IgD-negative memory B cell (primary cell): ENCODE measurements at regions not wholly inside any gene's neighbourhood (a gene's known extent, or its start where the extent isn't known, plus 50 kb on each side); places are given as distances from the start of the nearest gene placed in this dataset.
"Not testable (repeated sequence)": the region's sequence is repeated elsewhere in the genome, so short reads cannot be mapped to it uniquely, and the experiment has no call there.

ENCODE experiments used
- H3K27ac Mint-ChIP-seq, 3 donors: one replicate each; pipeline ENCODE4 v1.8.0; 2020 to 2022; ENCODE audit warnings: mild to moderate bottlenecking in 3 of 3, mixed read lengths in 3 of 3, moderate library complexity in 1 of 3
- H3K27me3 Mint-ChIP-seq: one replicate; pipeline ENCODE4 v1.8.0; 2021; ENCODE audit warnings: mixed read lengths
- H3K36me3 Mint-ChIP-seq: one replicate; pipeline ENCODE4 v1.8.0; 2020; ENCODE audit warnings: mild to moderate bottlenecking, mixed read lengths
- H3K4me1 Mint-ChIP-seq, 3 donors: one replicate each; pipeline ENCODE4 v1.8.0; 2020 to 2022; ENCODE audit warnings: mixed read lengths in 3 of 3, mild to moderate bottlenecking in 1 of 3
- H3K4me3 Mint-ChIP-seq, 4 donors: one replicate each; pipeline ENCODE4 v1.8.0; 2020 to 2022; ENCODE audit warnings: mild to moderate bottlenecking in 4 of 4, mixed read lengths in 4 of 4, moderate library complexity in 3 of 4
- H3K9me3 Mint-ChIP-seq, 3 donors: one replicate each; pipeline ENCODE4 v1.8.0; 2020 to 2021; ENCODE audit warnings: mixed read lengths in 3 of 3, mild to moderate bottlenecking in 1 of 3

- Mint-ChIP-seq H3K4me3 (no peak overlapping the region), H3K27ac (no peak overlapping the region), H3K27me3 (no peaks in the 10 kb centered on the region), H3K9me3 (peaks cover 2 to 17% (median 11%) of the 10 kb centered on the region in 3 donors), H3K36me3 (no peaks in the 10 kb centered on the region), H3K4me1 (no peaks in the 10 kb centered on the region)
These were observed 239.1 kb downstream of the THBS2 start for GRCh38 chr6:169014211-169015197.

- no peaks in the 10 kb centered on the region for H3K27me3 Mint-ChIP-seq
- no peak overlapping the region for H3K27ac Mint-ChIP-seq
- H3K4me3 Mint-ChIP-seq = no peak overlapping the region
- H3K36me3 Mint-ChIP-seq = no peaks in the 10 kb centered on the region
- no peaks in the 10 kb centered on the region for H3K4me1 Mint-ChIP-seq
- H3K9me3 Mint-ChIP-seq = peaks cover 0 to 5% (median 0%) of the 10 kb centered on the region in 3 donors
These were observed 244.0 kb downstream of the THBS2 start for GRCh38 chr6:169009628-169010027.

- H3K27me3 Mint-ChIP-seq = no peaks in the 10 kb centered on the region
- H3K36me3 Mint-ChIP-seq = no peaks in the 10 kb centered on the region
- H3K4me3 Mint-ChIP-seq = no peak overlapping the region
- no peaks in the 10 kb centered on the region for H3K4me1 Mint-ChIP-seq
- H3K27ac Mint-ChIP-seq = no peak overlapping the region
- H3K9me3 Mint-ChIP-seq = peaks cover 0 to 5% (median 0%) of the 10 kb centered on the region in 3 donors
These were observed 244.9 kb downstream of the THBS2 start for GRCh38 chr6:169008641-169009257.

- no peaks in the 10 kb centered on the region for H3K27me3 Mint-ChIP-seq
These were observed 248.5 kb downstream of the THBS2 start for GRCh38 chr6:169005166-169005565.

GRCh38 chr6:169000022-169000421 lies 253.6 kb downstream of the THBS2 start:
- Mint-ChIP-seq H3K4me3 (no peak overlapping the region), H3K4me1 (peaks cover 0 to 2% (median 0%) of the 10 kb centered on the region in 3 donors), H3K36me3 (no peaks in the 10 kb centered on the region), H3K9me3 (peaks cover 0 to 1% (median 0%) of the 10 kb centered on the region in 3 donors), H3K27ac (no peak overlapping the region), H3K27me3 (no peaks in the 10 kb centered on the region)

More at GRCh38 chr6:169005166-169005565, 248.5 kb downstream of the THBS2 start:
- H3K9me3 Mint-ChIP-seq = peaks cover 0 to 1% (median 0%) of the 10 kb centered on the region in 3 donors
- no peak overlapping the region for H3K27ac Mint-ChIP-seq
- H3K36me3 Mint-ChIP-seq = no peaks in the 10 kb centered on the region
- H3K4me1 Mint-ChIP-seq = no peaks in the 10 kb centered on the region
- H3K4me3 Mint-ChIP-seq = no peak overlapping the region

GRCh38 chr6:168999392-168999791 lies 254.3 kb downstream of the THBS2 start:
- H3K4me3 Mint-ChIP-seq = no peak overlapping the region
- no peaks in the 10 kb centered on the region for H3K27me3 Mint-ChIP-seq
- no peak overlapping the region for H3K27ac Mint-ChIP-seq
- peaks cover 0 to 2% (median 0%) of the 10 kb centered on the region in 3 donors for H3K4me1 Mint-ChIP-seq
- no peaks in the 10 kb centered on the region for H3K36me3 Mint-ChIP-seq
- H3K9me3 Mint-ChIP-seq = peaks cover 0 to 1% (median 0%) of the 10 kb centered on the region in 3 donors

GRCh38 chr6:168996356-168996625 lies 257.4 kb downstream of the THBS2 start:
- no peak overlapping the region for H3K27ac Mint-ChIP-seq
- H3K27me3 Mint-ChIP-seq = no peaks in the 10 kb centered on the region
- H3K36me3 Mint-ChIP-seq = no peaks in the 10 kb centered on the region
- no peak overlapping the region for H3K4me3 Mint-ChIP-seq
- H3K4me1 Mint-ChIP-seq = peaks cover 0 to 2% (median 0%) of the 10 kb centered on the region in 3 donors
- H3K9me3 Mint-ChIP-seq = no peaks in the 10 kb centered on the region

- no peak overlapping the region for H3K4me3 Mint-ChIP-seq
- H3K9me3 Mint-ChIP-seq = no peaks in the 10 kb centered on the region
- no peaks in the 10 kb centered on the region for H3K27me3 Mint-ChIP-seq
- peaks cover 0 to 2% (median 0%) of the 10 kb centered on the region in 3 donors for H3K4me1 Mint-ChIP-seq
- no peaks in the 10 kb centered on the region for H3K36me3 Mint-ChIP-seq
- H3K27ac Mint-ChIP-seq = no peak overlapping the region
These were observed 257.9 kb downstream of the THBS2 start for GRCh38 chr6:168995526-168996355.

GRCh38 chr6:168994956-168995355 lies 258.7 kb downstream of the THBS2 start:
- Mint-ChIP-seq H3K4me3 (no peak overlapping the region), H3K27me3 (no peaks in the 10 kb centered on the region), H3K4me1 (peaks cover 0 to 2% (median 0%) of the 10 kb centered on the region in 3 donors), H3K9me3 (no peaks in the 10 kb centered on the region), H3K36me3 (no peaks in the 10 kb centered on the region), H3K27ac (no peak overlapping the region)

GRCh38 chr6:168992446-168993144 lies 261.1 kb downstream of the THBS2 start:
- H3K27ac Mint-ChIP-seq = no peak overlapping the region
- H3K4me3 Mint-ChIP-seq = no peak overlapping the region
- H3K4me1 Mint-ChIP-seq = peaks cover 0 to 2% (median 0%) of the 10 kb centered on the region in 3 donors

GRCh38 chr6:168991695-168992094 lies 262.0 kb downstream of the THBS2 start:
- not testable (repeated sequence) for H3K4me3 Mint-ChIP-seq, H3K36me3 Mint-ChIP-seq, H3K27ac Mint-ChIP-seq, H3K27me3 Mint-ChIP-seq, H3K4me1 Mint-ChIP-seq, H3K9me3 Mint-ChIP-seq

More at GRCh38 chr6:168992446-168993144, 261.1 kb downstream of the THBS2 start:
- H3K9me3 Mint-ChIP-seq = no peaks in the 10 kb centered on the region
- no peaks in the 10 kb centered on the region for H3K27me3 Mint-ChIP-seq
- H3K36me3 Mint-ChIP-seq = peaks cover 2% of the 10 kb centered on the region

- Mint-ChIP-seq H3K36me3 (peaks cover 2% of the 10 kb centered on the region), H3K27me3 (no peaks in the 10 kb centered on the region), H3K4me1 (no peaks in the 10 kb centered on the region), H3K27ac (no peak overlapping the region), H3K4me3 (no peak overlapping the region), H3K9me3 (no peaks in the 10 kb centered on the region)
These were observed 263.5 kb downstream of the THBS2 start for GRCh38 chr6:168990019-168990751.

- Mint-ChIP-seq H3K27ac (no peak overlapping the region), H3K4me3 (no peak overlapping the region), H3K36me3 (peaks cover 2% of the 10 kb centered on the region), H3K4me1 (no peaks in the 10 kb centered on the region), H3K27me3 (no peaks in the 10 kb centered on the region), H3K9me3 (no peaks in the 10 kb centered on the region)
These were observed 264.2 kb downstream of the THBS2 start for GRCh38 chr6:168989421-168989820.

GRCh38 chr6:168988801-168989200 lies 264.8 kb downstream of the THBS2 start:
- Mint-ChIP-seq H3K27me3 (no peaks in the 10 kb centered on the region), H3K4me1 (no peaks in the 10 kb centered on the region), H3K36me3 (peaks cover 2% of the 10 kb centered on the region), H3K9me3 (no peaks in the 10 kb centered on the region), H3K4me3 (no peak overlapping the region), H3K27ac (no peak overlapping the region)
